HG03175 (cell line): ENCODE measurements at regions not wholly inside any gene's neighbourhood (a gene's known extent, or its start where the extent isn't known, plus 50 kb on each side); places are given as distances from the start of the nearest gene placed in this dataset.
"Not testable (repeated sequence)": the region's sequence is repeated elsewhere in the genome, so short reads cannot be mapped to it uniquely, and the experiment has no call there.

Source experiments
- ATAC-seq: cut with Tn5 transposase; IDR thresholded peaks from one replicate; pipeline ENCODE4 v1.9.1; 2021; ENCODE audit warnings: mild to moderate bottlenecking, moderate library complexity; ENCODE audit not compliant: unreplicated experiment

- no peak for ATAC-seq
Measured at GRCh38 chr3:95319921-95320494, 1257.1 kb downstream of the NSUN3 start.

GRCh38 chr3:95327478-95327877 is 1264.6 kb downstream of the NSUN3 start:
- ATAC-seq = no peak

- ATAC-seq = no peak
Measured at GRCh38 chr3:95333826-95334225, 1271.0 kb downstream of the NSUN3 start.

- no peak for ATAC-seq
Measured at GRCh38 chr3:95334461-95334860, 1271.6 kb downstream of the NSUN3 start.

- ATAC-seq = no peak
Measured at GRCh38 chr3:95335517-95335916, 1272.7 kb downstream of the NSUN3 start.

GRCh38 chr3:95338446-95338845 is 1275.6 kb downstream of the NSUN3 start:
- ATAC-seq = no peak

GRCh38 chr3:95341314-95341713 is 1278.5 kb downstream of the NSUN3 start:
- no peak for ATAC-seq

- ATAC-seq = no peak
Measured at GRCh38 chr3:95343228-95343627, 1280.4 kb downstream of the NSUN3 start.

GRCh38 chr3:95343767-95344166 is 1280.9 kb downstream of the NSUN3 start:
- no peak for ATAC-seq

GRCh38 chr3:95347936-95348335 is 1285.1 kb downstream of the NSUN3 start:
- not testable (repeated sequence) for ATAC-seq

GRCh38 chr3:95348879-95349278 is 1286.0 kb downstream of the NSUN3 start:
- no peak for ATAC-seq

- ATAC-seq = no peak
Measured at GRCh38 chr3:95350049-95350448, 1287.2 kb downstream of the NSUN3 start.

- ATAC-seq = no peak
Measured at GRCh38 chr3:95351158-95351557, 1288.3 kb downstream of the NSUN3 start.

- ATAC-seq = no peak
Measured at GRCh38 chr3:95352471-95352870, 1289.6 kb downstream of the NSUN3 start.

GRCh38 chr3:95354489-95354888 is 1291.6 kb downstream of the NSUN3 start:
- ATAC-seq = no peak

- peak; percentile 61 for ATAC-seq
Measured at GRCh38 chr3:95356764-95357501, 1294.1 kb downstream of the NSUN3 start.

GRCh38 chr3:95387242-95388021 is 1324.6 kb downstream of the NSUN3 start:
- peak; percentile 74 for ATAC-seq

GRCh38 chr3:95389725-95390313 is 1327.0 kb downstream of the NSUN3 start:
- ATAC-seq = no peak

- ATAC-seq = no peak
Measured at GRCh38 chr3:95394286-95394685, 1331.4 kb downstream of the NSUN3 start.

- ATAC-seq = no peak
Measured at GRCh38 chr3:95399585-95399984, 1336.7 kb downstream of the NSUN3 start.

GRCh38 chr3:95401693-95402092 is 1338.8 kb downstream of the NSUN3 start:
- ATAC-seq = no peak
